IMR-90 (cell line): ENCODE measurements at regions not wholly inside any gene's neighbourhood (a gene's known extent, or its start where the extent isn't known, plus 50 kb on each side); places are given as distances from the start of the nearest gene placed in this dataset.

Experiments
- ATAC-seq: fragments of 200-7000 bp; cut with Tn5 transposase; 2 replicates; pipeline ENCODE4 v1.9.1; 2020; ENCODE audit warnings: low read depth, mild to moderate bottlenecking, moderate library complexity
- BruUV-seq: library from RNA; stranded (reverse); fragments of 400-500 nt; replicated peaks from 2 replicates; lab custom pipeline; 2021; lab: Mats Ljungman, UMichigan
- CTCF ChIA-PET: fragments of 300-600 bp; formaldehyde crosslinking; extraction: SDS; loops from one replicate; lab custom pipeline; 2021; ENCODE audit warnings: antibody characterized with exemption; lab: Yijun Ruan, JAX
- POLR2A ChIA-PET: fragments of 300-600 bp; sonication (Branson Sonifier 250); formaldehyde crosslinking; loops from one replicate; lab custom pipeline; 2022; ENCODE audit warnings: antibody characterized with exemption; ENCODE audit not compliant: unreplicated experiment; lab: Charles Lee
- DNase-seq: peaks from one replicate; pipeline ENCODE4 v3.0.0; 2013
- H2AFZ ChIP-seq: replicated peaks from 2 replicates; pipeline ENCODE3; 2013; ENCODE audit warnings: low read length, mild to moderate bottlenecking; ENCODE audit not compliant: poor library complexity
- H2AK5ac ChIP-seq: 2 replicates; pipeline ENCODE4 v1.6.1; 2013; ENCODE audit warnings: low read depth, low read length, inconsistent platforms
- H2AK9ac ChIP-seq: replicated peaks from 2 replicates; pipeline ENCODE3; 2013; ENCODE audit warnings: mild to moderate bottlenecking, low read depth, low read length, moderate library complexity; ENCODE audit not compliant: poor library complexity
- H2BK120ac ChIP-seq: 2 replicates; pipeline ENCODE4 v1.6.1; 2013; ENCODE audit warnings: low read depth, low read length, inconsistent platforms
- H2BK15ac ChIP-seq: 3 replicates; pipeline ENCODE4 v1.6.1; 2013; ENCODE audit warnings: low read depth, low read length, inconsistent platforms
- H2BK20ac ChIP-seq: 2 replicates; pipeline ENCODE4 v1.6.1; 2013; ENCODE audit warnings: low read depth, mild to moderate bottlenecking, inconsistent platforms, low read length, moderate library complexity
- H2BK5ac ChIP-seq: 2 replicates; pipeline ENCODE4 v1.6.1; 2013; ENCODE audit warnings: mild to moderate bottlenecking, low read depth, low read length, inconsistent platforms; ENCODE audit not compliant: poor library complexity, severe bottlenecking
- H3K14ac ChIP-seq: replicated peaks from 2 replicates; pipeline ENCODE4 v1.6.1; 2013; ENCODE audit warnings: low read depth, low read length, inconsistent platforms
- H3K18ac ChIP-seq: 2 replicates; pipeline ENCODE4 v1.6.1; 2013; ENCODE audit warnings: low read depth, low read length, control low read depth
- H3K23ac ChIP-seq: 2 replicates; pipeline ENCODE4 v1.6.1; 2013; ENCODE audit warnings: low read depth, low read length, inconsistent platforms
- H3K27ac ChIP-seq: 2 replicates; pipeline ENCODE4 v1.5.1; 2013; ENCODE audit warnings: mild to moderate bottlenecking, control low read depth, low read length; ENCODE audit not compliant: insufficient read depth
- H3K27me3 ChIP-seq: 2 replicates; pipeline ENCODE4 v1.6.1; 2013; ENCODE audit warnings: low read length; ENCODE audit not compliant: control insufficient read depth, insufficient read depth
- H3K36me3 ChIP-seq: 2 replicates; pipeline ENCODE4 v1.6.1; 2013; ENCODE audit warnings: low read length, mixed read lengths; ENCODE audit not compliant: control insufficient read depth, insufficient read depth
- H3K4ac ChIP-seq: 2 replicates; pipeline ENCODE4 v1.6.1; 2013; ENCODE audit warnings: low read depth, low read length, inconsistent platforms
- H3K4me1 ChIP-seq: 2 replicates; pipeline ENCODE4 v1.6.1; 2013; ENCODE audit warnings: low read length, mixed read lengths; ENCODE audit not compliant: control insufficient read depth, insufficient read depth
- H3K4me2 ChIP-seq: 2 replicates; pipeline ENCODE4 v1.6.1; 2013; ENCODE audit warnings: low read depth, mild to moderate bottlenecking, control low read depth, low read length, moderate library complexity
- H3K4me3 ChIP-seq: 2 replicates; pipeline ENCODE4 v1.5.1; 2013; ENCODE audit warnings: low read depth, mild to moderate bottlenecking, control low read depth, low read length, moderate library complexity; ENCODE audit not compliant: insufficient read depth
- H3K56ac ChIP-seq: 2 replicates; pipeline ENCODE4 v1.6.1; 2013; ENCODE audit warnings: low read length, inconsistent platforms; ENCODE audit not compliant: insufficient read depth; ENCODE audit errors: extremely low read depth
- H3K79me1 ChIP-seq, 2 experiments: 2 replicates each; pipeline ENCODE4 v1.6.1; 2013; ENCODE audit warnings: low read length in 2 of 2, inconsistent platforms in 1 of 2, low read depth in 1 of 2
- H3K9ac ChIP-seq: 2 replicates; pipeline ENCODE4 v1.6.1; 2013; ENCODE audit warnings: low read depth, low read length, control low read depth
- H3K9me1 ChIP-seq: 2 replicates; pipeline ENCODE4 v1.6.1; 2013; ENCODE audit warnings: low read length, inconsistent platforms; ENCODE audit not compliant: insufficient read depth
- H3K9me3 ChIP-seq: 2 replicates; pipeline ENCODE4 v1.6.1; 2013; ENCODE audit warnings: low read length; ENCODE audit not compliant: control insufficient read depth, insufficient read depth
- H4K20me1 ChIP-seq: 2 replicates; pipeline ENCODE4 v1.6.1; 2013; ENCODE audit warnings: low read length, inconsistent platforms; ENCODE audit not compliant: insufficient read depth
- H4K5ac ChIP-seq: 2 replicates; pipeline ENCODE4 v1.6.1; 2013; ENCODE audit warnings: mild to moderate bottlenecking, low read depth, low read length, control low read depth
- H4K8ac ChIP-seq, 2 experiments: 2 replicates each; pipeline ENCODE4 v1.6.1; 2013; ENCODE audit warnings: low read depth in 2 of 2, low read length in 2 of 2, control low read depth in 1 of 2, inconsistent platforms in 1 of 2
- H4K91ac ChIP-seq: 2 replicates; pipeline ENCODE4 v1.6.1; 2013; ENCODE audit warnings: low read depth, low read length, inconsistent platforms; ENCODE audit not compliant: insufficient read depth
- BHLHE40 ChIP-seq: fragments of 150-350 bp; IDR thresholded peaks from 2 replicates; pipeline ENCODE4 v1.6.1; 2016; ENCODE audit warnings: mild to moderate bottlenecking, low read depth, low read length
- CEBPB ChIP-seq: IDR thresholded peaks from 2 replicates; pipeline ENCODE4 v1.6.1; 2012; ENCODE audit warnings: low read depth, low read length, improper control_type of control experiment
- MAFK ChIP-seq: IDR thresholded peaks from 2 replicates; pipeline ENCODE4 v1.6.1; 2012; ENCODE audit warnings: low read depth, low read length, improper control_type of control experiment
- NFE2L2 ChIP-seq: fragments of 150-350 bp; IDR thresholded peaks from 2 replicates; pipeline ENCODE4 v1.6.1; 2016; ENCODE audit warnings: low read depth, mild to moderate bottlenecking, low read length
- RAD21 ChIP-seq: IDR thresholded peaks from 2 replicates; pipeline ENCODE4 v1.6.1; 2012; ENCODE audit warnings: low read length, improper control_type of control experiment
- RCOR1 ChIP-seq: IDR thresholded peaks from 2 replicates; pipeline ENCODE4 v1.6.1; 2012; ENCODE audit warnings: mild to moderate bottlenecking, low read length, improper control_type of control experiment; ENCODE audit not compliant: insufficient replicate concordance
- RFX5 ChIP-seq: IDR thresholded peaks from 2 replicates; pipeline ENCODE4 v1.8.0; 2012; ENCODE audit warnings: low read depth, mild to moderate bottlenecking, low read length, moderate library complexity
- WGBS, 2 experiments: methylation state at CpG; one replicate each; pipeline versions ENCODE4 v1.1.5 to v1.1.7; 2013; ENCODE audit warnings: missing lambda C conversion rate in 2 of 2; ENCODE audit not compliant: insufficient read length in 1 of 2; ENCODE audit errors: extremely low coverage in 2 of 2; 5-methylcytosine and 5-hydroxymethylcytosine counted together
- dilution Hi-C: fragments of 300-500 bp; cut with HindIII; formaldehyde crosslinking; loops from one replicate; pipeline ENCODE4 v1.14.3; 2018; ENCODE audit warnings: low sequenced_read_pairs; ENCODE audit not compliant: unreplicated experiment
- in situ Hi-C: fragments of 300-500 bp; cut with MboI; formaldehyde crosslinking; loops from 3 replicates; pipeline ENCODE4 v1.14.3; 2019; ENCODE audit warnings: low sequenced_read_pairs, inconsistent platforms, mixed read lengths
- intact Hi-C: fragments of 100-400 bp; cut with micrococcal nuclease; formaldehyde crosslinking; loops from 2 replicates; pipeline ENCODE4 v1.10.0; 2022

DNA sequence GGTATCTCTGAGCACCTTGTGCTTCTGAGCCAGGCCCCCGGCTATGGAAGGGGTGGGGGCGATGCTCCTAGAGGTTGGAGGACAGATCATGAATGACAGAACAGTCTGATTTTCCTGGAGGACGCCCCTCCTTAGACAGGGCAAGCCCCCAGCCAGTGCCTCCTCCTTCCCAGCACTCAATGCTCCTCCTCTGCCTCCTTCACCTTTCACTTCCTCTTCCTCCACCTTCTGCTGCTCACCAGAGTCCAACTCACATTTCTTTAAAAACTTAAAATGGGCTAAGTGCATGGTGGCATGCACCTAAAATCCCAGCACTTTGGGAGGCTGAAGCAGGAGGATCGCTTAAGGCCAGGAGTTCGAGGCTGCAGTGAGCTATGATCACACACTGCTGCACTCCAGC lies 71.1 kb upstream of the CUX1 start:
- H2BK120ac ChIP-seq, result no peak overlapping the region
- ChIA-PET POLR2A (no interaction called here), CTCF (no interaction called here)
- intact Hi-C loops, result no loop called here
- no peak overlapping the region for H3K18ac ChIP-seq
- no peak overlapping the region for H4K91ac ChIP-seq
- no CpG with 5 or more reads among the region's 5 CpGs for WGBS, 2 experiments
- no peaks in the 10 kb centered on the region for H4K20me1 ChIP-seq
- H3K9me1 ChIP-seq, result no peaks in the 10 kb centered on the region
- no peak overlapping the region for H2AK5ac ChIP-seq
- no peak overlapping the region for H3K27ac ChIP-seq
- H3K14ac ChIP-seq, result no peak overlapping the region
- no peak overlapping the region for H2AK9ac ChIP-seq
- no peak overlapping the region for H3K23ac ChIP-seq
- H2BK20ac ChIP-seq, result no peak overlapping the region
- DNase-seq (no peak), ATAC-seq (no peak)
- TF ChIP-seq CEBPB (no peak), MAFK (no peak), NFE2L2 (no peak), RCOR1 (no peak), BHLHE40 (no peak), RAD21 (no peak), RFX5 (no peak)
- dilution Hi-C loops, result no loop called here
- H3K36me3 ChIP-seq, result no peaks in the 10 kb centered on the region
- H3K9ac ChIP-seq, result no peak overlapping the region
- no peak overlapping the region for H4K5ac ChIP-seq
- no peaks in the 10 kb centered on the region for H3K79me1 ChIP-seq
- H3K4me3 ChIP-seq, result no peak overlapping the region
- H3K4me1 ChIP-seq, result peaks cover 3% of the 10 kb centered on the region; the same call in 1 of the 2 replicates
- no peak overlapping the region for H4K8ac ChIP-seq
- in situ Hi-C loops, result no loop called here
- H3K56ac ChIP-seq, result no peak overlapping the region
- no peak overlapping the region for H2BK5ac ChIP-seq
- no peak overlapping the region for H3K4me2 ChIP-seq
- H3K9me3 ChIP-seq, result no peaks in the 10 kb centered on the region
- no peak overlapping the region for H2BK15ac ChIP-seq
- no peak overlapping the region for H2AFZ ChIP-seq
- BruUV-seq, result no TSS peak
- H3K27me3 ChIP-seq, result peaks cover 36% of the 10 kb centered on the region
- no peak overlapping the region for H3K4ac ChIP-seq
